Mesothelial cell of epicardium (in vitro differentiated cells): ENCODE measurements at regions not wholly inside any gene's neighbourhood (a gene's known extent, or its start where the extent isn't known, plus 50 kb on each side); places are given as distances from the start of the nearest gene placed in this dataset.

ENCODE experiments used
- DNase-seq, 2 experiments: peaks; one replicate each; pipeline ENCODE4 v3.0.0; 2021; ENCODE audit warnings: low spot score in 2 of 2; ENCODE audit not compliant: unreplicated experiment in 2 of 2
- H3K27ac Mint-ChIP-seq: 2 replicates; pipeline ENCODE4 v1.8.0; 2021; ENCODE audit warnings: mixed read lengths
- H3K27me3 Mint-ChIP-seq: 2 replicates; pipeline ENCODE4 v1.8.0; 2021; ENCODE audit warnings: low read depth, mixed read lengths
- H3K36me3 Mint-ChIP-seq: 2 replicates; pipeline ENCODE4 v1.8.0; 2021; ENCODE audit warnings: mixed read lengths
- H3K4me1 Mint-ChIP-seq: 2 replicates; pipeline ENCODE4 v1.8.0; 2021; ENCODE audit warnings: mixed read lengths
- H3K4me3 Mint-ChIP-seq: 2 replicates; pipeline ENCODE4 v1.8.0; 2021; ENCODE audit warnings: mild to moderate bottlenecking, moderate library complexity, mixed read lengths
- H3K9me3 Mint-ChIP-seq: 2 replicates; pipeline ENCODE4 v1.8.0; 2021; ENCODE audit warnings: mixed read lengths
- TF ChIP-seq, protein P1 (sequence below): fragments of 200-600 bp; sonication (generic); IDR thresholded peaks from one replicate; pipeline ENCODE4 v1.5.0; 2021; ENCODE audit warnings: antibody characterized with exemption; ENCODE audit not compliant: unreplicated experiment

DNA sequence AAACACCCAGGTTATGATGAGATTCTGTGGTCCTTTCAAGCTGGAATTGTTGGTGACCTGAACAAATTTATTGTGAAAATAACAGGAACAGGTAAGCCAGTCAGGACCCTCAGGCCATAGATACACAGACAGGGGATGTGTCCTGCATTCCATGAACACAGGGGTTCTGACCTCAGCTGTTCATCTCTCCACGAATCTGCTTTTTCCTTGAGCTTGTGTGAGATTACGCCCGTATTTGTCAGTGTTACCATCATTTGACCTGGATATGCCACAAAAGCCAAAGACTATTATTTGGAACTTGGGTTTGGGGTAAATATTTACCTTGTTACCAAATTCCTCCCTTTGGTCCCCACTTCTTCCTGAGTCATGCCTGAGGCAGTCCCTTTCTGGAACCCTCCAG lies 288.9 kb downstream of the PREX1 start:
- H3K4me3 Mint-ChIP-seq, result peak overlapping the region; percentile 16

DNA sequence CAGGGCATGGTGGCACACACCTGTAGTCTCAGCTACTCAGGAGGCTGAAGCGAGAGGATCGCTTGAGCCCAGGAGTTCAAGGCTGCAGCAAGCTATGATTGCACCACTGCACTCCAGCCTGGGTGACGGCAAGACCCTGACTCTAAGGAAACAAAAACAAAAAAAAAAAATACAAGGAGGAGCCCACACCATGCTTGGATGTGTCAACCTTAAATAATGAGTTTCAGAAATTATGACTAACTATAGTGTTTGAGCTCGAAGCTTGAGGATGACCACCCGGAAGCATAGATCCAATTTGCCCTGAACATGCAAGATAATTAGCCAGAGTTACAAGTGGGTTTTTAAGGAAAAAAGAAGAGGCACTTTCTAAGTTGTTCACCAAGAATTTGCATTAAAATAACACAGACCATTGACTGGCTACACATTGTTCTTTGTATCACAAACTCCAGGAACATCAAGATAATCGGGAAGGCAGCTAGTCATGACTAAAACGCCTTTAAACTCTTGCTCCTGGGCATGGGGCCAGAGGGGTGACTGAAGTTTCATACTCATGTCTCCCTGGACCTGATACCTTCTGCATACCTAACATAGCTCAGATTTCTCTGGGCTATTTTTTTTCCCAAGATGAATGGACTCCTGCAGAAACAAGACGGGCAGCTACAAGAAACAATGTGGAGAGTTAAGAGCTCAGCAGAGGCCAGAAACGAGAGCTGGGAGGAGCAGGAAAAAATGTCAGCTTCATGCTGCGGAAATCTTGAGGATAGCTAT lies 289.6 kb downstream of the PREX1 start:
- Mint-ChIP-seq H3K36me3 (peaks cover 2% of the 10 kb centered on the region), H3K27me3 (no peaks in the 10 kb centered on the region), H3K4me3 (peak overlapping the region; percentile 16), H3K27ac (peak overlapping the region; percentile 87), H3K4me1 (peaks cover 72% of the 10 kb centered on the region), H3K9me3 (peaks cover 3% of the 10 kb centered on the region)
- TF ChIP-seq, protein P1, sequence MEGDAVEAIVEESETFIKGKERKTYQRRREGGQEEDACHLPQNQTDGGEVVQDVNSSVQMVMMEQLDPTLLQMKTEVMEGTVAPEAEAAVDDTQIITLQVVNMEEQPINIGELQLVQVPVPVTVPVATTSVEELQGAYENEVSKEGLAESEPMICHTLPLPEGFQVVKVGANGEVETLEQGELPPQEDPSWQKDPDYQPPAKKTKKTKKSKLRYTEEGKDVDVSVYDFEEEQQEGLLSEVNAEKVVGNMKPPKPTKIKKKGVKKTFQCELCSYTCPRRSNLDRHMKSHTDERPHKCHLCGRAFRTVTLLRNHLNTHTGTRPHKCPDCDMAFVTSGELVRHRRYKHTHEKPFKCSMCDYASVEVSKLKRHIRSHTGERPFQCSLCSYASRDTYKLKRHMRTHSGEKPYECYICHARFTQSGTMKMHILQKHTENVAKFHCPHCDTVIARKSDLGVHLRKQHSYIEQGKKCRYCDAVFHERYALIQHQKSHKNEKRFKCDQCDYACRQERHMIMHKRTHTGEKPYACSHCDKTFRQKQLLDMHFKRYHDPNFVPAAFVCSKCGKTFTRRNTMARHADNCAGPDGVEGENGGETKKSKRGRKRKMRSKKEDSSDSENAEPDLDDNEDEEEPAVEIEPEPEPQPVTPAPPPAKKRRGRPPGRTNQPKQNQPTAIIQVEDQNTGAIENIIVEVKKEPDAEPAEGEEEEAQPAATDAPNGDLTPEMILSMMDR, result no peak
- DNase-seq, result peak; percentile 70 to 82

More for the DNA sequence above, 288.9 kb downstream of the PREX1 start:
- Mint-ChIP-seq H3K27ac (peak overlapping the region; percentile 87), H3K9me3 (peaks cover 3% of the 10 kb centered on the region), H3K27me3 (no peaks in the 10 kb centered on the region), H3K36me3 (peaks cover 2% of the 10 kb centered on the region), H3K4me1 (peaks cover 72% of the 10 kb centered on the region)
- TF ChIP-seq, protein P1, result no peak
- no peak for DNase-seq

DNA sequence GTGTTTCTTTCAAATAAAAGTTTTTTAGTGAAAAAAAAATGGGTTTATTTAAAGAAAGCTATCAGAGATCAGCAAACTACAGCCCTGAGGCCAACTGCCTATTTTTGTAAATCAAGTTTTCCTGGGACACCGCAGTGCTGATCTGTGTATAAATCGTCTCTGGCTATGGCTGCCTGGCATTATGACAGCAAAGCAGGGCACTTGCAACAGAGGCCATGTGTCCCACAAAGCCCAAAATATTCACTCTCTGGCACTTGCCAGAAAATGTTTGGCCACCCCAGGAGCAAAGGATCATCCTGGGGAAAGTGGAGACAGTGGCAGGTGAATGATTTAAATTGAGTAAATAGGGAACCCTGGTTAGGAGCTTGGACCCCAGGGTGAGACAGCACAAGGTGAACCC lies 291.6 kb downstream of the PREX1 start:
- H3K27ac Mint-ChIP-seq, result peak overlapping the region; percentile 81
- H3K27me3 Mint-ChIP-seq, result no peaks in the 10 kb centered on the region
- no peak overlapping the region for H3K4me3 Mint-ChIP-seq
- H3K36me3 Mint-ChIP-seq, result no peaks in the 10 kb centered on the region
- TF ChIP-seq, protein P1, result no peak
- H3K9me3 Mint-ChIP-seq, result no peaks in the 10 kb centered on the region
- DNase-seq, result no peak
- H3K4me1 Mint-ChIP-seq, result peaks cover 64% of the 10 kb centered on the region

DNA sequence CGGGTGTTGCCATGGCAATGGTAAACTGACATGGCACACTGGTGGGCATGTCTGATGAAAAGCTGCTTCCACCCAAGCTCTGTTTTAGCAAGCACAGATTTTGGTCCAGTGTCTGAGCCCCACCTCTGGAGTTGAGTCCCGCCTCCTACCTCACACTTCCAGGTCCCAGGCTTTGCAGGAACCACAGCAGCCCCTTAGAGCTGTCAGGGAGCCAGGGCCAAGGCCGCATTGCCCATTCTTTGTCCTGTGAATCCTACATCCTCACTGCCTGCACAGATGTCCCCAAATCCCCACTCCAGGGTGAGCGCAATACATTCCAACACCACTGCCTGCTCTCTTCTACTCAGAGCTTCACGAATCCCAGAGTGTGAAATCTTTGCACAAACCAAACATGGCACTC lies 292.2 kb downstream of the PREX1 start:
- H3K4me1 Mint-ChIP-seq, result peaks cover 58% of the 10 kb centered on the region
- no peak for DNase-seq
- no peaks in the 10 kb centered on the region for H3K36me3 Mint-ChIP-seq
- TF ChIP-seq, protein P1, result no peak
- H3K27me3 Mint-ChIP-seq, result no peaks in the 10 kb centered on the region
- H3K4me3 Mint-ChIP-seq, result no peak overlapping the region
- H3K27ac Mint-ChIP-seq, result peak overlapping the region; percentile 81
- no peaks in the 10 kb centered on the region for H3K9me3 Mint-ChIP-seq

DNA sequence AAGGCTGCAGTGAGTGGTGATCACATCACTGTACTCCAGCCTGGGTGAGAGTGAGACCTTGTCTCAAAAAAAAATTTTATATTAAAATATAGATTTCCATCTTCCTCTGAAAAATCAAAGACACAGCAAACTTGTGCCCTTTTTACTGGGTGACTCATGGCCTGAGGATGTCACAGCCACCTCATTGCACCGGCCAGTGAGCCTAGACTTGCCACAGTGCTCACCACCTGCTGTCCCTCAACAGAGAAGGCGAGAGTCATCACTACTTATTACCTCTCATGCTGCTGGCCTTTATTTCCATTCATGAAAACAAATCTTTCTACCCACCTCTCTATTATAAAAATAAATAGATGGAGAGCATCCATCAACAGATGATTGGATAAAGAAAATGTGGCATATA lies 295.8 kb downstream of the PREX1 start:
- Mint-ChIP-seq H3K36me3 (no peaks in the 10 kb centered on the region), H3K4me1 (peaks cover 27% of the 10 kb centered on the region), H3K4me3 (no peak overlapping the region), H3K9me3 (no peaks in the 10 kb centered on the region), H3K27ac (no peak overlapping the region), H3K27me3 (no peaks in the 10 kb centered on the region)
- TF ChIP-seq, protein P1, result no peak
- DNase-seq, result no peak
